ENCODE measurements at regions not wholly inside any gene's neighbourhood (a gene's known extent, or its start where the extent isn't known, plus 50 kb on each side); places are given as distances from the start of the nearest gene placed in this dataset.

GRCh38 chr1:239909898-239910297, 181.8 kb upstream of the FMN2 start:
- Histone ChIP-seq H3K4me3 (no peak overlapping the region), H3K9me3 (no peaks in the 10 kb centered on the region), H3K4me1 (peaks cover 0 to 10% (median 5%) of the 10 kb centered on the region in 4 donors), H3K36me3 (no peaks in the 10 kb centered on the region), H3K27ac (no peak overlapping the region), H3K27me3 (no peaks in the 10 kb centered on the region)
- ATAC-seq (ENCODE audit: low FRiP score in 2 of 2) (peak; percentile 65 to 92), DNase-seq (peak; percentile 40 to 75)
- TF ChIP-seq POLR2AphosphoS5 (IDR thresholded peaks at IDR 0.05): no peak
- no peak for TF ChIP-seq POLR2A (IDR thresholded peaks at IDR 0.05)
- TF ChIP-seq EP300 (IDR thresholded peaks at IDR 0.05): no peak
- TF ChIP-seq CTCF (IDR thresholded peaks at IDR 0.05): no peak
- WGBS, 2 donors: 59 to 67% methylated on average over 10 of the region's 10 CpGs

- peaks cover 0 to 10% (median 5%) of the 10 kb centered on the region in 4 donors for H3K4me1 ChIP-seq
- ATAC-seq (ENCODE audit: low FRiP score in 2 of 2): peak in 1 of 2 donors; percentile 19
- 69 to 70% methylated on average over 6 of the region's 6 CpGs for WGBS, 2 donors
- H3K9me3 ChIP-seq: no peaks in the 10 kb centered on the region
- no peaks in the 10 kb centered on the region for H3K36me3 ChIP-seq
- H3K27me3 ChIP-seq: no peaks in the 10 kb centered on the region
- H3K4me3 ChIP-seq: no peak overlapping the region
- peak overlapping the region in 1 of 4 donors; percentile 39 for H3K27ac ChIP-seq
- TF ChIP-seq CTCF (IDR thresholded peaks at IDR 0.05) (no peak), POLR2A (IDR thresholded peaks at IDR 0.05) (no peak), EP300 (IDR thresholded peaks at IDR 0.05) (no peak), POLR2AphosphoS5 (IDR thresholded peaks at IDR 0.05) (no peak)
- no peak for DNase-seq
Observed at GRCh38 chr1:239912471-239912870, 179.2 kb upstream of the FMN2 start.

- 42 to 53% methylated on average over 4 of the region's 4 CpGs for WGBS, 2 donors
- no peak overlapping the region for H3K4me3 ChIP-seq
- H3K27me3 ChIP-seq: no peaks in the 10 kb centered on the region
- H3K27ac ChIP-seq: peak overlapping the region in 2 of 4 donors; percentile 49 to 51
- no peak for TF ChIP-seq POLR2A (IDR thresholded peaks at IDR 0.05)
- TF ChIP-seq EP300 (IDR thresholded peaks at IDR 0.05): peak in 1 of 4 donors; percentile 24
- H3K36me3 ChIP-seq: no peaks in the 10 kb centered on the region
- peak; percentile 3 to 64 for ATAC-seq (ENCODE audit: low FRiP score in 2 of 2)
- DNase-seq: peak in 1 of 2 donors; percentile 28
- H3K4me1 ChIP-seq: peaks cover 0 to 10% (median 5%) of the 10 kb centered on the region in 4 donors
- H3K9me3 ChIP-seq: no peaks in the 10 kb centered on the region
Observed at GRCh38 chr1:239913141-239913585, 178.5 kb upstream of the FMN2 start.

- DNase-seq (no peak), ATAC-seq (ENCODE audit: low FRiP score in 2 of 2) (peak in 1 of 2 donors; percentile 70)
- peaks cover 0 to 10% (median 5%) of the 10 kb centered on the region in 4 donors for H3K4me1 ChIP-seq
- no peak overlapping the region for H3K27ac ChIP-seq
- WGBS, 2 donors: 50 to 53% methylated on average over 5 of the region's 5 CpGs
- no peaks in the 10 kb centered on the region for H3K9me3 ChIP-seq
- H3K36me3 ChIP-seq: no peaks in the 10 kb centered on the region
- no peak for TF ChIP-seq CTCF (IDR thresholded peaks at IDR 0.05)
- TF ChIP-seq EP300 (IDR thresholded peaks at IDR 0.05): no peak
- TF ChIP-seq POLR2A (IDR thresholded peaks at IDR 0.05): no peak
- TF ChIP-seq POLR2AphosphoS5 (IDR thresholded peaks at IDR 0.05): no peak
- H3K4me3 ChIP-seq: no peak overlapping the region
- H3K27me3 ChIP-seq: no peaks in the 10 kb centered on the region
Observed at GRCh38 chr1:239914751-239915231, 176.9 kb upstream of the FMN2 start.

GRCh38 chr1:239918634-239919033, 173.0 kb upstream of the FMN2 start:
- 52 to 53% methylated on average over 4 of the region's 4 CpGs for WGBS, 2 donors
- H3K4me3 ChIP-seq: no peak overlapping the region
- DNase-seq (no peak), ATAC-seq (ENCODE audit: low FRiP score in 2 of 2) (no peak)
- H3K4me1 ChIP-seq: no peaks in the 10 kb centered on the region
- no peaks in the 10 kb centered on the region for H3K36me3 ChIP-seq
- H3K9me3 ChIP-seq: no peaks in the 10 kb centered on the region
- TF ChIP-seq CTCF (IDR thresholded peaks at IDR 0.05): no peak
- no peak for TF ChIP-seq POLR2AphosphoS5 (IDR thresholded peaks at IDR 0.05)
- no peak for TF ChIP-seq EP300 (IDR thresholded peaks at IDR 0.05)
- TF ChIP-seq POLR2A (IDR thresholded peaks at IDR 0.05): no peak
- no peak overlapping the region for H3K27ac ChIP-seq
- no peaks in the 10 kb centered on the region for H3K27me3 ChIP-seq
